Colonic mucosa (tissue), 4 donors: ENCODE measurements at regions not wholly inside any gene's neighbourhood (a gene's known extent, or its start where the extent isn't known, plus 50 kb on each side); places are given as distances from the start of the nearest gene placed in this dataset.

Experiments
- DNase-seq: peaks from one replicate; pipeline ENCODE4 v3.0.0-alpha.2; 2020
- H3K27ac ChIP-seq: fragments of 200-600 bp; one replicate; pipeline ENCODE4 v1.8.0; 2021
- H3K27me3 ChIP-seq: fragments of 200-600 bp; one replicate; pipeline ENCODE4 v1.8.0; 2021
- H3K36me3 ChIP-seq: fragments of 200-600 bp; one replicate; pipeline ENCODE4 v1.8.0; 2021
- H3K4me1 ChIP-seq: fragments of 200-600 bp; one replicate; pipeline ENCODE4 v1.8.0; 2021; ENCODE audit warnings: mild to moderate bottlenecking
- H3K4me3 ChIP-seq: fragments of 200-600 bp; one replicate; pipeline ENCODE4 v1.8.0; 2021
- H3K9ac ChIP-seq, 2 donors: one replicate each; pipeline ENCODE4 v1.7.0; 2013; ENCODE audit warnings: control low read depth in 2 of 2, low read depth in 2 of 2, low read length in 2 of 2
- H3K9me3 ChIP-seq: fragments of 200-600 bp; one replicate; pipeline ENCODE4 v1.8.0; 2021
- CTCF ChIP-seq: fragments of 200-600 bp; IDR thresholded peaks from one replicate; pipeline ENCODE4 v1.8.0; 2022; ENCODE audit warnings: antibody characterized with exemption, mild to moderate bottlenecking
- intact Hi-C: fragments of 100-400 bp; cut with DNase I; formaldehyde crosslinking; loops from one replicate; pipeline ENCODE4 v1.14.1; 2022
- donor health status: healthy.
- donor health status: DM: no; HTN: no; CAD: no.
- donor health status: DM: no; HTN: no; CAD: no.

GRCh38 chr13:107185889-107186288, 618.0 kb upstream of the ARGLU1 start:
- H3K9ac ChIP-seq, result no peak overlapping the region

GRCh38 chr13:107170270-107170931, 602.5 kb upstream of the ARGLU1 start:
- H3K4me3 ChIP-seq, result no peak overlapping the region
- H3K4me1 ChIP-seq, result no peaks in the 10 kb centered on the region
- no peaks in the 10 kb centered on the region for H3K9me3 ChIP-seq
- no peaks in the 10 kb centered on the region for H3K27me3 ChIP-seq
- no peak overlapping the region for H3K27ac ChIP-seq
- intact Hi-C loops, result no loop called here
- no peak for TF ChIP-seq CTCF
- no peaks in the 10 kb centered on the region for H3K36me3 ChIP-seq
- no peak overlapping the region for H3K9ac ChIP-seq
- DNase-seq, result no peak

More at GRCh38 chr13:107185889-107186288, 618.0 kb upstream of the ARGLU1 start:
- intact Hi-C loops, result no loop called here
- no peaks in the 10 kb centered on the region for H3K27me3 ChIP-seq
- no peaks in the 10 kb centered on the region for H3K9me3 ChIP-seq
- no peak for TF ChIP-seq CTCF
- no peak for DNase-seq
- no peak overlapping the region for H3K27ac ChIP-seq
- no peaks in the 10 kb centered on the region for H3K36me3 ChIP-seq
- no peak overlapping the region for H3K4me3 ChIP-seq
- no peaks in the 10 kb centered on the region for H3K4me1 ChIP-seq

- intact Hi-C loops, result no loop called here
- no peak overlapping the region for H3K27ac ChIP-seq
- no peak overlapping the region for H3K9ac ChIP-seq
- TF ChIP-seq CTCF, result no peak
- no peaks in the 10 kb centered on the region for H3K27me3 ChIP-seq
- no peak overlapping the region for H3K4me3 ChIP-seq
- H3K36me3 ChIP-seq, result no peaks in the 10 kb centered on the region
- H3K4me1 ChIP-seq, result no peaks in the 10 kb centered on the region
- DNase-seq, result no peak
- no peaks in the 10 kb centered on the region for H3K9me3 ChIP-seq
Observed at GRCh38 chr13:107157271-107157670, 589.3 kb upstream of the ARGLU1 start.

- H3K4me3 ChIP-seq, result no peak overlapping the region
- no peaks in the 10 kb centered on the region for H3K4me1 ChIP-seq
- DNase-seq, result no peak
- H3K27ac ChIP-seq, result no peak overlapping the region
- TF ChIP-seq CTCF, result no peak
- H3K9me3 ChIP-seq, result no peaks in the 10 kb centered on the region
- intact Hi-C loops, result no loop called here
- no peaks in the 10 kb centered on the region for H3K27me3 ChIP-seq
- no peaks in the 10 kb centered on the region for H3K36me3 ChIP-seq
- H3K9ac ChIP-seq, result no peak overlapping the region
Observed at GRCh38 chr13:107144432-107144831, 576.5 kb upstream of the ARGLU1 start.

- H3K4me3 ChIP-seq, result no peak overlapping the region
- H3K27me3 ChIP-seq, result no peaks in the 10 kb centered on the region
- no peak overlapping the region for H3K27ac ChIP-seq
- TF ChIP-seq CTCF, result no peak
- no peak overlapping the region for H3K9ac ChIP-seq
- no peaks in the 10 kb centered on the region for H3K9me3 ChIP-seq
- H3K4me1 ChIP-seq, result no peaks in the 10 kb centered on the region
- H3K36me3 ChIP-seq, result no peaks in the 10 kb centered on the region
- no peak for DNase-seq
- intact Hi-C loops, result no loop called here
Observed at GRCh38 chr13:107141767-107142166, 573.8 kb upstream of the ARGLU1 start.
